Natural killer cell (primary cell): ENCODE measurements at regions not wholly inside any gene's neighbourhood (a gene's known extent, or its start where the extent isn't known, plus 50 kb on each side); places are given as distances from the start of the nearest gene placed in this dataset.

Source experiments
- ATAC-seq, 3 donors: fragments of 150-1000 bp in 2 of 3; fragments of 200-7000 bp in 1 of 3; cut with Tn5 transposase; 1 replicate in 1 of 3; 2 replicates in 2 of 3; pipeline ENCODE4 v1.10.0; 2021; ENCODE audit warnings: mild to moderate bottlenecking in 2 of 3, moderate library complexity in 2 of 3
- DNase-seq, 2 donors: peaks; one replicate each; pipeline versions ENCODE4 v3.0.0 to v3.0.0-alpha.2; 2013 to 2021; ENCODE audit warnings: mixed read lengths in 1 of 2
- H3K27ac ChIP-seq: one replicate; pipeline ENCODE4 v1.5.1; 2013; ENCODE audit warnings: mild to moderate bottlenecking, low read length
- H3K27me3 ChIP-seq: one replicate; pipeline ENCODE4 v1.6.1; 2013; ENCODE audit warnings: low read length; ENCODE audit not compliant: control insufficient read depth, insufficient read depth
- H3K36me3 ChIP-seq: one replicate; pipeline ENCODE4 v1.6.1; 2013; ENCODE audit warnings: low read length; ENCODE audit not compliant: control insufficient read depth, insufficient read depth
- H3K4me1 ChIP-seq: one replicate; pipeline ENCODE4 v1.6.1; 2013; ENCODE audit warnings: low read length; ENCODE audit not compliant: control insufficient read depth, insufficient read depth
- H3K4me3 ChIP-seq: one replicate; pipeline ENCODE4 v1.5.1; 2013; ENCODE audit warnings: low read length
- H3K9me3 ChIP-seq: one replicate; pipeline ENCODE4 v1.6.1; 2013; ENCODE audit warnings: low read length; ENCODE audit not compliant: control insufficient read depth, insufficient read depth
- H3K27ac Mint-ChIP-seq, 2 donors: one replicate each; pipeline ENCODE4 v1.8.0; 2022; ENCODE audit warnings: mild to moderate bottlenecking in 2 of 2, mixed read lengths in 2 of 2, moderate library complexity in 1 of 2
- H3K27me3 Mint-ChIP-seq, 2 donors: one replicate each; pipeline ENCODE4 v1.8.0; 2022; ENCODE audit warnings: low read depth in 2 of 2, mixed read lengths in 2 of 2
- H3K36me3 Mint-ChIP-seq: one replicate; pipeline ENCODE4 v1.8.0; 2022; ENCODE audit warnings: mixed read lengths
- H3K4me1 Mint-ChIP-seq, 2 donors: one replicate each; pipeline ENCODE4 v1.8.0; 2022; ENCODE audit warnings: mixed read lengths in 2 of 2
- H3K4me3 Mint-ChIP-seq: one replicate; pipeline ENCODE4 v1.8.0; 2022; ENCODE audit warnings: mild to moderate bottlenecking, moderate library complexity, mixed read lengths
- H3K9me3 Mint-ChIP-seq, 2 donors: one replicate each; pipeline ENCODE4 v1.8.0; 2022; ENCODE audit warnings: mixed read lengths in 2 of 2
- WGBS: methylation state at CpG from one replicate; pipeline ENCODE4 v1.1.7; 2013; ENCODE audit warnings: missing lambda C conversion rate; ENCODE audit not compliant: insufficient coverage; 5-methylcytosine and 5-hydroxymethylcytosine counted together
- intact Hi-C: fragments of 100-400 bp; cut with micrococcal nuclease; formaldehyde crosslinking; loops from one replicate; pipeline ENCODE4 v1.14.2; 2022
- TF ChIP-seq, protein P1 (sequence below): fragments of 200-600 bp; IDR thresholded peaks from one replicate; pipeline ENCODE4 v1.8.0; 2022; ENCODE audit warnings: antibody characterized with exemption

DNA sequence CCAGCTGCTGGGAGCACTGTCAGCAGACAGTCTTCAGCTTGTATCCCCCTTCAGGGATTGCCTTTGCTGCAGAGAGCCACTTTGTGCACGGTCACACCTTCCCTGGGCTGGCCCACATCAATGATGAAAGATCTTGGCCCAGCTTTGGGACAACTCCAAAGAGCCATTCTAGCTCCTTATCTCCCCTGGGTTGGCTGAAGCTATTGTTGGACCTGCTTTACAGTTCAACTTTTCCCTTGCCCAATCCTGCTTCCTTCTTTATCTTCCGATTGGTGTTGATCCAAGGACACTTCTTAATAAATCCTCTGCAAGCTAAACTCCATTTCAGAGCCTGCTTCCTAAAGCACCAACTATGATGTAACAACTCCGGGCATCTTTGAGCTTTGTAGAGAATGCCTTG, 466.4 kb downstream of the KLF12 start:
- intact Hi-C loops = no loop called here
- no peak overlapping the region for H3K27ac ChIP-seq
- TF ChIP-seq, protein P1, sequence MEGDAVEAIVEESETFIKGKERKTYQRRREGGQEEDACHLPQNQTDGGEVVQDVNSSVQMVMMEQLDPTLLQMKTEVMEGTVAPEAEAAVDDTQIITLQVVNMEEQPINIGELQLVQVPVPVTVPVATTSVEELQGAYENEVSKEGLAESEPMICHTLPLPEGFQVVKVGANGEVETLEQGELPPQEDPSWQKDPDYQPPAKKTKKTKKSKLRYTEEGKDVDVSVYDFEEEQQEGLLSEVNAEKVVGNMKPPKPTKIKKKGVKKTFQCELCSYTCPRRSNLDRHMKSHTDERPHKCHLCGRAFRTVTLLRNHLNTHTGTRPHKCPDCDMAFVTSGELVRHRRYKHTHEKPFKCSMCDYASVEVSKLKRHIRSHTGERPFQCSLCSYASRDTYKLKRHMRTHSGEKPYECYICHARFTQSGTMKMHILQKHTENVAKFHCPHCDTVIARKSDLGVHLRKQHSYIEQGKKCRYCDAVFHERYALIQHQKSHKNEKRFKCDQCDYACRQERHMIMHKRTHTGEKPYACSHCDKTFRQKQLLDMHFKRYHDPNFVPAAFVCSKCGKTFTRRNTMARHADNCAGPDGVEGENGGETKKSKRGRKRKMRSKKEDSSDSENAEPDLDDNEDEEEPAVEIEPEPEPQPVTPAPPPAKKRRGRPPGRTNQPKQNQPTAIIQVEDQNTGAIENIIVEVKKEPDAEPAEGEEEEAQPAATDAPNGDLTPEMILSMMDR = no peak
- no peak for ATAC-seq
- 92% methylated on average over 3 of the region's 3 CpGs for WGBS
- H3K9me3 ChIP-seq = no peaks in the 10 kb centered on the region
- no peaks in the 10 kb centered on the region for H3K36me3 ChIP-seq
- no peaks in the 10 kb centered on the region for H3K27me3 Mint-ChIP-seq
- H3K36me3 Mint-ChIP-seq = no peaks in the 10 kb centered on the region
- no peak overlapping the region for H3K4me3 ChIP-seq
- H3K27me3 ChIP-seq = no peaks in the 10 kb centered on the region
- no peak overlapping the region for H3K27ac Mint-ChIP-seq
- H3K9me3 Mint-ChIP-seq = no peaks in the 10 kb centered on the region
- DNase-seq = no peak
- H3K4me3 Mint-ChIP-seq = no peak overlapping the region
- H3K4me1 Mint-ChIP-seq = no peaks in the 10 kb centered on the region
- no peaks in the 10 kb centered on the region for H3K4me1 ChIP-seq

DNA sequence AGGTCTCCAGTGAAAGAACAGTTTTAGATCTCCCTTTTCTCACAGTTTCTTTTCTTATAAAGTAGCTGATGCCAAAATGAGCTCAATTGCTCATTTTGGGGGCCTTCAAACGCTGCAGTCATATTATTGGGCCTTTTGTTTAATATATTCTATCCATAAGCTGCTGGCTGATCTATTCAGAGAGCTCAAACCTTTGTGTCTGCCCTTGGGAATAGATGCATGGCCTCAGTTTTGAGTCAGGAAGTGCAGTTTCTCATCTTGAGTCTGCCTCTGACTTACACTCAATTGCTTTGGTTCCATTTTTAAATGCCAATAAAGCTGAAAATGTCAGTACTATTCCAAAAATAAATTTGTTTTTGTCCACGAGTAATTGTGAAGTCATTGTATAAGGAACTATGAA, 468.9 kb downstream of the KLF12 start:
- Mint-ChIP-seq H3K4me3 (no peak overlapping the region), H3K9me3 (peaks cover 0 to 5% of the 10 kb centered on the region in 2 donors), H3K4me1 (no peaks in the 10 kb centered on the region), H3K36me3 (no peaks in the 10 kb centered on the region), H3K27ac (no peak overlapping the region), H3K27me3 (peaks cover 0 to 4% of the 10 kb centered on the region in 2 donors)
- Histone ChIP-seq H3K27me3 (no peaks in the 10 kb centered on the region), H3K27ac (no peak overlapping the region), H3K36me3 (no peaks in the 10 kb centered on the region), H3K4me1 (no peaks in the 10 kb centered on the region), H3K9me3 (no peaks in the 10 kb centered on the region), H3K4me3 (no peak overlapping the region)
- no peak for DNase-seq
- intact Hi-C loops = no loop called here
- ATAC-seq = no peak
- WGBS = 45% methylated on average over 1 of the region's 2 CpGs
- TF ChIP-seq, protein P1 = no peak

GRCh38 chr13:73664851-73665250, 469.4 kb downstream of the KLF12 start:
- Mint-ChIP-seq H3K36me3 (no peaks in the 10 kb centered on the region), H3K4me3 (no peak overlapping the region), H3K27me3 (peaks cover 0 to 4% of the 10 kb centered on the region in 2 donors), H3K9me3 (peaks cover 0 to 5% of the 10 kb centered on the region in 2 donors), H3K4me1 (no peaks in the 10 kb centered on the region), H3K27ac (no peak overlapping the region)
- Histone ChIP-seq H3K9me3 (no peaks in the 10 kb centered on the region), H3K4me1 (no peaks in the 10 kb centered on the region), H3K4me3 (no peak overlapping the region), H3K27ac (no peak overlapping the region), H3K36me3 (no peaks in the 10 kb centered on the region), H3K27me3 (no peaks in the 10 kb centered on the region)
- TF ChIP-seq, protein P1 = no peak
- 94% methylated on average over 3 of the region's 4 CpGs for WGBS
- intact Hi-C loops = no loop called here
- DNase-seq (no peak), ATAC-seq (no peak)

- peaks cover 0 to 4% of the 10 kb centered on the region in 2 donors for H3K27me3 Mint-ChIP-seq
- Histone ChIP-seq H3K27me3 (no peaks in the 10 kb centered on the region), H3K36me3 (no peaks in the 10 kb centered on the region), H3K4me1 (no peaks in the 10 kb centered on the region), H3K4me3 (no peak overlapping the region), H3K9me3 (no peaks in the 10 kb centered on the region), H3K27ac (no peak overlapping the region)
- TF ChIP-seq, protein P1 = no peak
- no peak overlapping the region for H3K27ac Mint-ChIP-seq
- intact Hi-C loops = no loop called here
- no peak for DNase-seq
- ATAC-seq = no peak
- peaks cover 0 to 5% of the 10 kb centered on the region in 2 donors for H3K9me3 Mint-ChIP-seq
- no peak overlapping the region for H3K4me3 Mint-ChIP-seq
- no peaks in the 10 kb centered on the region for H3K4me1 Mint-ChIP-seq
- WGBS = 91% methylated on average over 8 of the region's 8 CpGs
- H3K36me3 Mint-ChIP-seq = no peaks in the 10 kb centered on the region
Observed at GRCh38 chr13:73662833-73663232, 471.4 kb downstream of the KLF12 start.
